ENCODE measurements at regions not wholly inside any gene's neighbourhood (a gene's known extent, or its start where the extent isn't known, plus 50 kb on each side); places are given as distances from the start of the nearest gene placed in this dataset.

- TF ChIP-seq FOXK2 (IDR thresholded peaks at IDR 0.05) (no peak), FOXM1 (IDR thresholded peaks at IDR 0.05; ENCODE audit: borderline replicate concordance) (no peak), LEF1 (IDR thresholded peaks at IDR 0.05; ENCODE audit: borderline replicate concordance) (no peak), BHLHE40 (IDR thresholded peaks at IDR 0.05; ENCODE audit: borderline replicate concordance) (no peak), SUZ12 (IDR thresholded peaks at IDR 0.05) (no peak)
Measured at GRCh38 chr20:53660078-53660909, 66.7 kb upstream of the ZNF217 start.
